GM21447 (cell line): ENCODE measurements at regions not wholly inside any gene's neighbourhood (a gene's known extent, or its start where the extent isn't known, plus 50 kb on each side); places are given as distances from the start of the nearest gene placed in this dataset.
"Not testable (repeated sequence)": the region's sequence is repeated elsewhere in the genome, so short reads cannot be mapped to it uniquely, and the experiment has no call there.

Experiments
- ATAC-seq: cut with Tn5 transposase; IDR thresholded peaks from one replicate; pipeline ENCODE4 v1.9.1; 2021; ENCODE audit not compliant: unreplicated experiment

GRCh38 chr5:39633057-39633456, 208.3 kb upstream of the DAB2 start:
- no peak for ATAC-seq

- no peak for ATAC-seq
These were observed 207.2 kb upstream of the DAB2 start for GRCh38 chr5:39631958-39632357.

- ATAC-seq, result no peak
These were observed 205.2 kb upstream of the DAB2 start for GRCh38 chr5:39629946-39630345.

- no peak for ATAC-seq
These were observed 203.6 kb upstream of the DAB2 start for GRCh38 chr5:39628348-39628747.

- ATAC-seq, result no peak
These were observed 200.1 kb upstream of the DAB2 start for GRCh38 chr5:39624890-39625289.

- ATAC-seq, result peak; percentile 83
These were observed 199.6 kb upstream of the DAB2 start for GRCh38 chr5:39624268-39624886.

GRCh38 chr5:39623291-39623865, 198.6 kb upstream of the DAB2 start:
- ATAC-seq, result no peak

- ATAC-seq, result no peak
These were observed 197.5 kb upstream of the DAB2 start for GRCh38 chr5:39622281-39622680.

GRCh38 chr5:39619168-39619818, 194.5 kb upstream of the DAB2 start:
- no peak for ATAC-seq

GRCh38 chr5:39618391-39618790, 193.6 kb upstream of the DAB2 start:
- ATAC-seq, result no peak

- ATAC-seq, result no peak
These were observed 191.4 kb upstream of the DAB2 start for GRCh38 chr5:39616131-39616530.

GRCh38 chr5:39611076-39611475, 186.3 kb upstream of the DAB2 start:
- ATAC-seq, result not testable (repeated sequence)

- no peak for ATAC-seq
These were observed 183.2 kb upstream of the DAB2 start for GRCh38 chr5:39608024-39608423.

GRCh38 chr5:39606591-39606990, 181.8 kb upstream of the DAB2 start:
- no peak for ATAC-seq

GRCh38 chr5:39605588-39606575, 181.1 kb upstream of the DAB2 start:
- no peak for ATAC-seq

- no peak for ATAC-seq
These were observed 180.4 kb upstream of the DAB2 start for GRCh38 chr5:39605145-39605544.

GRCh38 chr5:39604491-39604890, 179.7 kb upstream of the DAB2 start:
- ATAC-seq, result no peak

GRCh38 chr5:39599721-39600431, 175.1 kb upstream of the DAB2 start:
- no peak for ATAC-seq

GRCh38 chr5:39598661-39599248, 174.0 kb upstream of the DAB2 start:
- ATAC-seq, result no peak

GRCh38 chr5:39588179-39588578, 163.4 kb upstream of the DAB2 start:
- ATAC-seq, result no peak
